K562 (cell line): ENCODE measurements at regions not wholly inside any gene's neighbourhood (a gene's known extent, or its start where the extent isn't known, plus 50 kb on each side); places are given as distances from the start of the nearest gene placed in this dataset.

Experiments
- ATAC-seq: fragments of 200-7000 bp; cut with Tn5 transposase; 3 replicates; pipeline ENCODE4 v1.9.1; 2020; ENCODE audit warnings: moderate library complexity
- BruUV-seq: library from RNA; stranded (reverse); fragments of 400-500 nt; replicated peaks from 2 replicates; lab custom pipeline; 2021; lab: Mats Ljungman, UMichigan
- CTCF ChIA-PET: fragments of 300-600 bp; formaldehyde crosslinking; extraction: SDS; loops from one replicate; lab custom pipeline; 2021; ENCODE audit warnings: low intra/inter-chr PET ratio; lab: Yijun Ruan, JAX
- POLR2A ChIA-PET: fragments of 300-600, 350-650 bp; sonication (Branson Sonifier 250); formaldehyde crosslinking; extraction: SDS; loops from one replicate; lab custom pipeline; 2021; ENCODE audit warnings: antibody characterized with exemption, inconsistent platforms; lab: Yijun Ruan, JAX
- DNase-seq, 4 experiments: peaks; one replicate each; pipeline versions ENCODE4 v3.0.0 to v3.0.0-alpha.2; 2011 to 2018; ENCODE audit warnings: low spot score in 3 of 4, mixed read lengths in 3 of 4; ENCODE audit errors: extremely low read depth in 1 of 4
- FAIRE-seq: peaks from 2 replicates; lab custom pipeline; 2011; peaks lifted over from hg19 to GRCh38; lab: Jason Lieb, UNC
- H2AFZ ChIP-seq: 2 replicates; pipeline ENCODE4 v1.6.0; 2011; ENCODE audit warnings: low read depth, low read length, control low read depth, inconsistent platforms
- H3K27ac ChIP-seq: fragments of 200-600 bp; 3 replicates; pipeline ENCODE4 v1.8.0; 2011; ENCODE audit warnings: low read depth, mild to moderate bottlenecking, control low read depth, inconsistent platforms, low read length, moderate library complexity, mixed read lengths; ENCODE audit errors: extremely low read depth
- H3K27me3 ChIP-seq, 2 experiments: fragments of 300-600 bp in 1 of 2; 2 replicates in 1 of 2; 3 replicates in 1 of 2; pipeline versions ENCODE4 v1.6.0 to v1.8.0; 2011; ENCODE audit warnings: inconsistent platforms in 2 of 2, low read length in 2 of 2, mild to moderate bottlenecking in 1 of 2, mixed read lengths in 1 of 2, moderate library complexity in 1 of 2; ENCODE audit not compliant: control insufficient read depth in 2 of 2, insufficient read depth in 2 of 2
- H3K36me3 ChIP-seq: fragments of 300-600 bp; 3 replicates; pipeline ENCODE4 v1.8.0; 2011; ENCODE audit warnings: mild to moderate bottlenecking, low read length, inconsistent platforms; ENCODE audit not compliant: control insufficient read depth, insufficient read depth
- H3K4me1 ChIP-seq, 2 experiments: fragments of 200-600 bp in 1 of 2; replicated peaks in 1 of 2; 2 replicates in 1 of 2; 3 replicates in 1 of 2; pipeline versions ENCODE4 v1.5.1 to v1.8.0; 2011; ENCODE audit warnings: inconsistent platforms in 2 of 2, low read length in 2 of 2, mild to moderate bottlenecking in 1 of 2, mixed read lengths in 1 of 2, moderate library complexity in 1 of 2; ENCODE audit not compliant: control insufficient read depth in 2 of 2, insufficient read depth in 2 of 2
- H3K4me2 ChIP-seq: 2 replicates; pipeline ENCODE4 v1.6.1; 2011; ENCODE audit warnings: low read length, control low read depth, inconsistent platforms, mixed read lengths; ENCODE audit not compliant: insufficient read depth
- H3K4me3 ChIP-seq: fragments of 200-600 bp; sonication (generic), shearing (Covaris generic); 2 replicates; pipeline ENCODE4 v1.5.1; 2016; ENCODE audit warnings: control low read depth, inconsistent platforms
- H3K79me2 ChIP-seq: fragments of 200-600 bp; 3 replicates; pipeline ENCODE4 v1.8.0; 2011; ENCODE audit warnings: low read length, inconsistent platforms; ENCODE audit not compliant: control insufficient read depth, insufficient read depth
- H3K9ac ChIP-seq, 2 experiments: 2 replicates each; pipeline versions ENCODE4 v1.6.0 to v1.6.1; 2011; ENCODE audit warnings: low read depth in 2 of 2, low read length in 2 of 2, control low read depth in 1 of 2, inconsistent platforms in 1 of 2, mild to moderate bottlenecking in 1 of 2, mixed read lengths in 1 of 2; ENCODE audit not compliant: insufficient read depth in 1 of 2
- H3K9me1 ChIP-seq: one replicate; pipeline ENCODE4 v1.6.0; 2011; ENCODE audit warnings: inconsistent platforms, mild to moderate bottlenecking, low read length, moderate library complexity; ENCODE audit not compliant: control insufficient read depth, insufficient read depth
- H3K9me3 ChIP-seq: replicated peaks from 2 replicates; pipeline ENCODE4 v1.5.1; 2011; ENCODE audit warnings: low read depth, low read length, inconsistent platforms; ENCODE audit not compliant: control insufficient read depth, insufficient read depth
- H4K20me1 ChIP-seq: replicated peaks from 2 replicates; pipeline ENCODE4 v1.6.1; 2011; ENCODE audit warnings: low read length, inconsistent platforms, mixed read lengths; ENCODE audit not compliant: control insufficient read depth, insufficient read depth
- CCAR2 ChIP-seq: fragments of 200-400 bp; formaldehyde crosslinking; IDR thresholded peaks from 2 replicates; pipeline ENCODE4 v1.6.1; 2017; ENCODE audit warnings: mild to moderate bottlenecking, low read depth, low read length
- FOXK1 ChIP-seq: sonication (generic); formaldehyde crosslinking; IDR thresholded peaks from 2 replicates; pipeline ENCODE4 v1.8.0; 2022; ENCODE audit warnings: missing genetic modification reagents, mild to moderate bottlenecking, borderline replicate concordance
- HDAC2 ChIP-seq: fragments of 450-650 bp; IDR thresholded peaks from 2 replicates; pipeline ENCODE4 v1.6.1; 2016; ENCODE audit warnings: mild to moderate bottlenecking
- IFI16 ChIP-seq: fragments of 250-450 bp; sonication (Bioruptor Pico); IDR thresholded peaks from 2 replicates; pipeline ENCODE4 v2.1.2; 2022; ENCODE audit warnings: mild to moderate bottlenecking, inconsistent platforms
- PHB ChIP-seq: fragments of 250-450 bp; sonication (Bioruptor Pico); IDR thresholded peaks from 2 replicates; pipeline ENCODE4 v1.5.0; 2021
- PPARD ChIP-seq: fragments of 250-450 bp; sonication (Bioruptor Pico); IDR thresholded peaks from 2 replicates; pipeline ENCODE4 v1.8.0; 2022; ENCODE audit warnings: inconsistent platforms, mild to moderate bottlenecking, moderate library complexity
- RBFOX2 ChIP-seq: fragments of 200-400 bp; formaldehyde crosslinking; IDR thresholded peaks from 2 replicates; pipeline ENCODE4 v1.6.1; 2017; ENCODE audit warnings: low read depth, mild to moderate bottlenecking, low read length, moderate library complexity
- ZFX ChIP-seq: sonication (generic); formaldehyde crosslinking; IDR thresholded peaks from 2 replicates; pipeline ENCODE4 v1.8.0; 2022; ENCODE audit warnings: mild to moderate bottlenecking, missing genetic modification reagents, moderate library complexity
- ZNF232 ChIP-seq: sonication (generic); formaldehyde crosslinking; IDR thresholded peaks from 2 replicates; pipeline ENCODE4 v1.8.0; 2022; ENCODE audit warnings: mild to moderate bottlenecking, missing genetic modification reagents
- ZNF41 ChIP-seq: fragments of 250-450 bp; sonication (Bioruptor Pico); conservative IDR thresholded peaks from 2 replicates; pipeline ENCODE4 v1.4.0; 2020; ENCODE audit warnings: mild to moderate bottlenecking
- ZNF766 ChIP-seq: fragments of 200-800 bp; sonication (Bioruptor generic); conservative IDR thresholded peaks from 2 replicates; pipeline ENCODE4 v1.6.1; 2016; ENCODE audit warnings: missing genetic modification characterization, missing compliant biosample characterization
- WGBS: fragments of 100-300 bp; shearing (Covaris generic); methylation state at CpG from one replicate; pipeline ENCODE4 v1.1.6; 2016; ENCODE audit warnings: low coverage, mixed read lengths; ENCODE audit not compliant: insufficient coverage; ENCODE audit errors: missing lambda C conversion rate; 5-methylcytosine and 5-hydroxymethylcytosine counted together
- in situ Hi-C: fragments of 300-500 bp; cut with MboI; formaldehyde crosslinking; loops from 4 replicates; pipeline ENCODE4 v1.15.0; 2018; ENCODE audit warnings: inconsistent platforms, mixed read lengths
- intact Hi-C: fragments of 100-400 bp; cut with micrococcal nuclease; formaldehyde crosslinking; loops from 2 replicates; pipeline ENCODE4 v1.14.2; 2022
- TF ChIP-seq, protein P1 (sequence below): sonication (generic); formaldehyde crosslinking; IDR thresholded peaks from 2 replicates; pipeline ENCODE4 v1.8.1; 2022; ENCODE audit warnings: missing genetic modification reagents
- TF ChIP-seq, protein P2 (sequence below): sonication (generic); formaldehyde crosslinking; IDR thresholded peaks from 2 replicates; pipeline ENCODE4 v1.8.1; 2022; ENCODE audit warnings: missing genetic modification reagents
- TF ChIP-seq, protein P3 (sequence below): fragments of 250-450 bp; sonication (Bioruptor Pico); IDR thresholded peaks from 2 replicates; pipeline ENCODE4 v1.8.0; 2022; ENCODE audit warnings: inconsistent platforms

DNA sequence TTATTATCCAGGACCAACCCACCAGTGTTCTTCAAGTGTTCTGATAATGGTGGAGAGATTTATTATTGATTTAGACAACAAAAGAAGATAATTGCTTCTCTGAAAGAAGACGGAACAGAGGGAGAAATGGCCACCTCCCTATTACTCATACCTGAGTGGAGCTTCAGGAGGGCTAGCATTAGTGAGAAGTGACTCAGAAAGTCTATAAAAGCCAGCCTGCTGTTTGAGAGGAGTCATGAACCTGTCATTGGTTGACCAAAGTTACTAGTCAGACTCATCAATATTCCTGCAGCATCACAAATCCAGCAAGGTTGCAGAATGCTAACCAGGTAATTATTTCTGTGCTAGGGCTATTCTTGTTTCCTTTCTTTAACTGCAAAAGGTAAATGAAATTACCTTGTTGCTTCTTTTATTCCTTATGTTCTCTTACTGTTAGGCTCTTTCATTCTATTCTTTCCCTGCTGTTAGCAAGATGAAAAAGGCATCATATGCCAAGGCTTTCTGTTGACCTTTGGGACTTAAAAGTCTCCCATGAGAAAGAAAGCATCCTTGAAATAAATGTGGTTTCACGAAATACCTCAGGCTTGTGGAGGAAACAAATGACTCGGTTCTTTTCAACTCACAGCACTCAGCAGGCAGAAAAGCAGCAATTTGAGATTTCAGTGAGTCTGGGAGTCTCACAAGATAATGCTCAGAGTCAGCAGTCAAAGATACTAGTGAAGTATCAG lies 256.4 kb upstream of the PHYHIPL start:
- BruUV-seq = no TSS peak
- no peak overlapping the region for H3K4me2 ChIP-seq
- H4K20me1 ChIP-seq = no peaks in the 10 kb centered on the region
- H3K4me3 ChIP-seq = no peak overlapping the region
- H3K27me3 ChIP-seq = no peaks in the 10 kb centered on the region
- H3K27ac ChIP-seq = no peak overlapping the region
- POLR2A ChIA-PET = no interaction called here
- no peak overlapping the region for H3K9ac ChIP-seq
- no peaks in the 10 kb centered on the region for H3K79me2 ChIP-seq
- FAIRE-seq = no peak
- CTCF ChIA-PET = no interaction called here
- no peaks in the 10 kb centered on the region for H3K4me1 ChIP-seq
- 1% methylated on average over 3 of the region's 3 CpGs for WGBS
- H2AFZ ChIP-seq = no peak overlapping the region
- no peak for DNase-seq
- H3K9me1 ChIP-seq = no peaks in the 10 kb centered on the region
- intact Hi-C loops = no loop called here
- TF ChIP-seq PPARD (CRISPR knock-in tag) (no peak), FOXK1 (CRISPR knock-in tag) (no peak), PHB (CRISPR knock-in tag) (no peak), IFI16 (CRISPR knock-in tag) (no peak), ZNF232 (CRISPR knock-in tag) (no peak), ZFX (no peak), ZNF766 (CRISPR knock-in tag) (no peak), RBFOX2 (no peak), HDAC2 (no peak), CCAR2 (no peak), ZNF41 (CRISPR knock-in tag) (no peak)
- TF ChIP-seq, protein P1, sequence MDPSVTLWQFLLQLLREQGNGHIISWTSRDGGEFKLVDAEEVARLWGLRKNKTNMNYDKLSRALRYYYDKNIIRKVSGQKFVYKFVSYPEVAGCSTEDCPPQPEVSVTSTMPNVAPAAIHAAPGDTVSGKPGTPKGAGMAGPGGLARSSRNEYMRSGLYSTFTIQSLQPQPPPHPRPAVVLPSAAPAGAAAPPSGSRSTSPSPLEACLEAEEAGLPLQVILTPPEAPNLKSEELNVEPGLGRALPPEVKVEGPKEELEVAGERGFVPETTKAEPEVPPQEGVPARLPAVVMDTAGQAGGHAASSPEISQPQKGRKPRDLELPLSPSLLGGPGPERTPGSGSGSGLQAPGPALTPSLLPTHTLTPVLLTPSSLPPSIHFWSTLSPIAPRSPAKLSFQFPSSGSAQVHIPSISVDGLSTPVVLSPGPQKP (CRISPR knock-in tag) = no peak
- TF ChIP-seq, protein P2, sequence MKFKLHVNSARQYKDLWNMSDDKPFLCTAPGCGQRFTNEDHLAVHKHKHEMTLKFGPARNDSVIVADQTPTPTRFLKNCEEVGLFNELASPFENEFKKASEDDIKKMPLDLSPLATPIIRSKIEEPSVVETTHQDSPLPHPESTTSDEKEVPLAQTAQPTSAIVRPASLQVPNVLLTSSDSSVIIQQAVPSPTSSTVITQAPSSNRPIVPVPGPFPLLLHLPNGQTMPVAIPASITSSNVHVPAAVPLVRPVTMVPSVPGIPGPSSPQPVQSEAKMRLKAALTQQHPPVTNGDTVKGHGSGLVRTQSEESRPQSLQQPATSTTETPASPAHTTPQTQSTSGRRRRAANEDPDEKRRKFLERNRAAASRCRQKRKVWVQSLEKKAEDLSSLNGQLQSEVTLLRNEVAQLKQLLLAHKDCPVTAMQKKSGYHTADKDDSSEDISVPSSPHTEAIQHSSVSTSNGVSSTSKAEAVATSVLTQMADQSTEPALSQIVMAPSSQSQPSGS (CRISPR knock-in tag) = no peak
- TF ChIP-seq, protein P3, sequence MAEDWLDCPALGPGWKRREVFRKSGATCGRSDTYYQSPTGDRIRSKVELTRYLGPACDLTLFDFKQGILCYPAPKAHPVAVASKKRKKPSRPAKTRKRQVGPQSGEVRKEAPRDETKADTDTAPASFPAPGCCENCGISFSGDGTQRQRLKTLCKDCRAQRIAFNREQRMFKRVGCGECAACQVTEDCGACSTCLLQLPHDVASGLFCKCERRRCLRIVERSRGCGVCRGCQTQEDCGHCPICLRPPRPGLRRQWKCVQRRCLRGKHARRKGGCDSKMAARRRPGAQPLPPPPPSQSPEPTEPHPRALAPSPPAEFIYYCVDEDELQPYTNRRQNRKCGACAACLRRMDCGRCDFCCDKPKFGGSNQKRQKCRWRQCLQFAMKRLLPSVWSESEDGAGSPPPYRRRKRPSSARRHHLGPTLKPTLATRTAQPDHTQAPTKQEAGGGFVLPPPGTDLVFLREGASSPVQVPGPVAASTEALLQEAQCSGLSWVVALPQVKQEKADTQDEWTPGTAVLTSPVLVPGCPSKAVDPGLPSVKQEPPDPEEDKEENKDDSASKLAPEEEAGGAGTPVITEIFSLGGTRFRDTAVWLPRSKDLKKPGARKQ (CRISPR knock-in tag) = no peak
- H3K9me3 ChIP-seq = no peaks in the 10 kb centered on the region
- ATAC-seq = no peak
- in situ Hi-C loops = no loop called here
- H3K36me3 ChIP-seq = no peaks in the 10 kb centered on the region
